ENCODE measurements at regions not wholly inside any gene's neighbourhood (a gene's known extent, or its start where the extent isn't known, plus 50 kb on each side); places are given as distances from the start of the nearest gene placed in this dataset.

DNA sequence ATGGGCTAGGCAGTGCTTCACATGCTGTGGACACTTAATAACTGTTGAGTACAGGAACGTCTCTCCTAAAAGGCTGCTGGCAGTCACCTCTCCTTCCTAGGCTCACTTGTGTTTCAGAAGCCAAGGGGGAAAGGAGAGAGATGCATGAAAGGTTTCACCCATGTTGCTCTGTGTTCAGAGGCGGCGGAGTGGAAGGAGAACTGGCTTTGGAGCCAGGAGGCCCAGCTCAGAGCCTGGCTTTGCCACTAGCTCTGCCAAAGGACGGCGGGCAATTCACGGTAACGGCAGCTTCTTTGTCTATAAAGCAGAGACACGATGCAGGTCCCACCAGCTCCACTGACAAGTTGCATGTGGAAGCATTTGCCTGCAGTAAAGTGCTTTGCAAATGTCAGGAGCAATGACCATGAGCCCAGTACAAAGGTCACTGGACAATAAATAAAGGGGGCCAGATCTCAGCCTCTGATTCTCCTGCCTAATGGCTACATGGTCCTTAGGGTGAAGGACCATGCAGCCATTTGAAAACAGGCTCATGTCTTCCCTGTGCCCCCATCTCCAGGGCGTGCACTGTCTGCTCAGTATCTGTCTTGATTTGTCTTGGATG is 171.7 kb upstream of the TLE3 start:
- TF ChIP-seq EZH2 (IDR thresholded peaks at IDR 0.05; ENCODE audit: borderline replicate concordance, low read depth, low read length, poor library complexity, severe bottlenecking): no peak
- TF ChIP-seq, protein P1, sequence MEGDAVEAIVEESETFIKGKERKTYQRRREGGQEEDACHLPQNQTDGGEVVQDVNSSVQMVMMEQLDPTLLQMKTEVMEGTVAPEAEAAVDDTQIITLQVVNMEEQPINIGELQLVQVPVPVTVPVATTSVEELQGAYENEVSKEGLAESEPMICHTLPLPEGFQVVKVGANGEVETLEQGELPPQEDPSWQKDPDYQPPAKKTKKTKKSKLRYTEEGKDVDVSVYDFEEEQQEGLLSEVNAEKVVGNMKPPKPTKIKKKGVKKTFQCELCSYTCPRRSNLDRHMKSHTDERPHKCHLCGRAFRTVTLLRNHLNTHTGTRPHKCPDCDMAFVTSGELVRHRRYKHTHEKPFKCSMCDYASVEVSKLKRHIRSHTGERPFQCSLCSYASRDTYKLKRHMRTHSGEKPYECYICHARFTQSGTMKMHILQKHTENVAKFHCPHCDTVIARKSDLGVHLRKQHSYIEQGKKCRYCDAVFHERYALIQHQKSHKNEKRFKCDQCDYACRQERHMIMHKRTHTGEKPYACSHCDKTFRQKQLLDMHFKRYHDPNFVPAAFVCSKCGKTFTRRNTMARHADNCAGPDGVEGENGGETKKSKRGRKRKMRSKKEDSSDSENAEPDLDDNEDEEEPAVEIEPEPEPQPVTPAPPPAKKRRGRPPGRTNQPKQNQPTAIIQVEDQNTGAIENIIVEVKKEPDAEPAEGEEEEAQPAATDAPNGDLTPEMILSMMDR (conservative IDR thresholded peaks at IDR 0.05; ENCODE audit: low read depth, low read length): no peak

All from A673 (cell line).